CD14-positive monocyte (primary cell): ENCODE measurements at regions not wholly inside any gene's neighbourhood (a gene's known extent, or its start where the extent isn't known, plus 50 kb on each side); places are given as distances from the start of the nearest gene placed in this dataset.
A peak's percentile ranks its signal among the peaks of the same experiment; 100 is the strongest.

Source experiments
- DNase-seq, 3 donors: peaks; one replicate each; pipeline ENCODE4 v3.0.0-alpha.2; 2011 to 2022
- H2AFZ ChIP-seq: 2 replicates; pipeline ENCODE4 v1.6.0; 2012; ENCODE audit warnings: mild to moderate bottlenecking, low read depth, low read length, inconsistent platforms; ENCODE audit not compliant: insufficient read depth, poor library complexity, severe bottlenecking
- H3K27ac ChIP-seq, 2 donors: 1 replicate in 1 of 2; 2 replicates in 1 of 2; pipeline ENCODE4 v1.5.1; 2012 to 2013; ENCODE audit warnings: low read length in 2 of 2, control low read depth in 1 of 2, inconsistent platforms in 1 of 2, low read depth in 1 of 2, mild to moderate bottlenecking in 1 of 2
- H3K27me3 ChIP-seq, 2 donors: one replicate each; pipeline versions ENCODE4 v1.6.0 to v1.6.1; 2011 to 2013; ENCODE audit warnings: low read length in 2 of 2; ENCODE audit not compliant: control insufficient read depth in 2 of 2, insufficient read depth in 2 of 2
- H3K36me3 ChIP-seq, 2 donors: replicated peaks in 1 of 2; 1 replicate in 1 of 2; 2 replicates in 1 of 2; pipeline versions ENCODE4 v1.5.1 to v1.6.1; 2012 to 2013; ENCODE audit warnings: low read length in 2 of 2, control low read depth in 1 of 2, inconsistent platforms in 1 of 2, mild to moderate bottlenecking in 1 of 2; ENCODE audit not compliant: insufficient read depth in 2 of 2, control insufficient read depth in 1 of 2
- H3K4me1 ChIP-seq, 2 donors: 1 replicate in 1 of 2; 2 replicates in 1 of 2; pipeline versions ENCODE4 v1.5.1 to v1.6.1; 2012 to 2013; ENCODE audit warnings: low read length in 2 of 2, control low read depth in 1 of 2, inconsistent platforms in 1 of 2, mild to moderate bottlenecking in 1 of 2, moderate library complexity in 1 of 2; ENCODE audit not compliant: insufficient read depth in 2 of 2, control insufficient read depth in 1 of 2
- H3K4me2 ChIP-seq: replicated peaks from 2 replicates; pipeline ENCODE3; 2012; ENCODE audit warnings: low read length, moderate library complexity, mild to moderate bottlenecking; ENCODE audit not compliant: poor library complexity, severe bottlenecking; ENCODE audit errors: extremely low read depth
- H3K4me3 ChIP-seq, 3 experiments: fragments of 200-600 bp in 1 of 3; sonication (generic) in 1 of 3; replicated peaks in 1 of 3; 1 replicate in 2 of 3; 2 replicates in 1 of 3; pipeline ENCODE4 v1.5.1; 2011 to 2013; ENCODE audit warnings: low read length in 3 of 3, mild to moderate bottlenecking in 3 of 3, control low read depth in 2 of 3, low read depth in 2 of 3, inconsistent platforms in 1 of 3, moderate library complexity in 1 of 3
- H3K79me2 ChIP-seq: 2 replicates; pipeline ENCODE4 v1.6.0; 2012; ENCODE audit warnings: mild to moderate bottlenecking, control low read depth, inconsistent platforms, low read length, moderate library complexity; ENCODE audit not compliant: insufficient read depth
- H3K9ac ChIP-seq: 2 replicates; pipeline ENCODE4 v1.6.0; 2017; ENCODE audit warnings: low read length, mild to moderate bottlenecking; ENCODE audit not compliant: insufficient read depth, poor library complexity, severe bottlenecking
- H3K9me3 ChIP-seq, 2 donors: replicated peaks in 1 of 2; 1 replicate in 1 of 2; 2 replicates in 1 of 2; pipeline versions ENCODE4 v1.5.1 to v1.6.1; 2012 to 2013; ENCODE audit warnings: low read length in 2 of 2, control low read depth in 1 of 2; ENCODE audit not compliant: control insufficient read depth in 1 of 2, insufficient read depth in 1 of 2
- H4K20me1 ChIP-seq: 2 replicates; pipeline ENCODE4 v1.6.0; 2012; ENCODE audit warnings: mild to moderate bottlenecking, low read length, control low read depth, moderate library complexity; ENCODE audit not compliant: insufficient read depth
- H3K27ac Mint-ChIP-seq, 7 donors: one replicate each; pipeline ENCODE4 v1.8.0; 2020; ENCODE audit warnings: mild to moderate bottlenecking in 7 of 7, mixed read lengths in 7 of 7, moderate library complexity in 6 of 7, inconsistent platforms in 2 of 7
- H3K27me3 Mint-ChIP-seq, 3 donors: one replicate each; pipeline ENCODE4 v1.8.0; 2021 to 2022; ENCODE audit warnings: low read depth in 3 of 3, mild to moderate bottlenecking in 3 of 3, mixed read lengths in 3 of 3, moderate library complexity in 3 of 3, inconsistent platforms in 1 of 3
- H3K36me3 Mint-ChIP-seq, 2 donors: one replicate each; pipeline ENCODE4 v1.8.0; 2020; ENCODE audit warnings: mixed read lengths in 2 of 2, inconsistent platforms in 1 of 2, mild to moderate bottlenecking in 1 of 2
- H3K4me1 Mint-ChIP-seq: one replicate; pipeline ENCODE4 v1.8.0; 2020; ENCODE audit warnings: mild to moderate bottlenecking, mixed read lengths
- H3K4me3 Mint-ChIP-seq, 2 donors: one replicate each; pipeline ENCODE4 v1.8.0; 2020; ENCODE audit warnings: mild to moderate bottlenecking in 2 of 2, mixed read lengths in 2 of 2, moderate library complexity in 1 of 2
- H3K9me3 Mint-ChIP-seq, 7 donors: one replicate each; pipeline ENCODE4 v1.8.0; 2020 to 2022; ENCODE audit warnings: mixed read lengths in 7 of 7, mild to moderate bottlenecking in 6 of 7, moderate library complexity in 6 of 7, inconsistent platforms in 2 of 7
- CTCF ChIP-seq: fragments of 200-600 bp; IDR thresholded peaks from one replicate; pipeline ENCODE4 v1.8.0; 2022; ENCODE audit warnings: antibody characterized with exemption, mild to moderate bottlenecking
- WGBS: methylation state at CpG from one replicate; pipeline ENCODE4 v1.1.5; 2013; ENCODE audit warnings: missing lambda C conversion rate; ENCODE audit not compliant: insufficient coverage; 5-methylcytosine and 5-hydroxymethylcytosine counted together
- intact Hi-C, 2 donors: fragments of 100-400 bp; cut with micrococcal nuclease; formaldehyde crosslinking; loops; one replicate each; pipeline versions ENCODE4 v1.15.0 to v1.15.1; 2023

- intact Hi-C loops = no loop called here
- TF ChIP-seq CTCF = no peak
- Mint-ChIP-seq H3K4me1 (peaks cover 1% of the 10 kb centered on the region), H3K27me3 (peaks cover 2 to 7% (median 2%) of the 10 kb centered on the region in 3 donors), H3K4me3 (no peak overlapping the region), H3K36me3 (no peaks in the 10 kb centered on the region), H3K9me3 (peaks cover 0 to 9% (median 4%) of the 10 kb centered on the region in 7 donors), H3K27ac (no peak overlapping the region)
- Histone ChIP-seq H3K27me3 (no peaks in the 10 kb centered on the region), H4K20me1 (no peaks in the 10 kb centered on the region), H3K4me2 (no peak overlapping the region), H3K9me3 (peaks cover 0 to 9% of the 10 kb centered on the region in 2 donors), H2AFZ (no peak overlapping the region), H3K79me2 (no peaks in the 10 kb centered on the region), H3K9ac (no peak overlapping the region), H3K36me3 (no peaks in the 10 kb centered on the region), H3K4me3 (no peak overlapping the region), H3K27ac (no peak overlapping the region), H3K4me1 (no peaks in the 10 kb centered on the region)
- WGBS = 100% methylated on average over 3 of the region's 7 CpGs
- no peak for DNase-seq
Observed at GRCh38 chr7:36017111-36017510, 135.9 kb upstream of the EEPD1 start.

GRCh38 chr7:36018816-36019484 lies 134.1 kb upstream of the EEPD1 start:
- Mint-ChIP-seq H3K27me3 (peaks cover 2 to 7% (median 2%) of the 10 kb centered on the region in 3 donors), H3K36me3 (no peaks in the 10 kb centered on the region), H3K4me1 (peaks cover 5% of the 10 kb centered on the region), H3K4me3 (no peak overlapping the region), H3K27ac (peak overlapping the region in 1 of 7 donors; percentile 20), H3K9me3 (peaks cover 0 to 6% (median 3%) of the 10 kb centered on the region in 7 donors)
- DNase-seq = no peak
- peaks cover 0 to 7% of the 10 kb centered on the region in 2 donors for H3K9me3 ChIP-seq
- no peak overlapping the region for H3K27ac ChIP-seq
- H2AFZ ChIP-seq = no peak overlapping the region
- no peaks in the 10 kb centered on the region for H3K36me3 ChIP-seq
- WGBS = 100% methylated on average over 2 of the region's 7 CpGs
- TF ChIP-seq CTCF = no peak
- no peak overlapping the region for H3K9ac ChIP-seq
- no peaks in the 10 kb centered on the region for H3K27me3 ChIP-seq
- H3K4me2 ChIP-seq = no peak overlapping the region
- no peaks in the 10 kb centered on the region for H4K20me1 ChIP-seq
- H3K4me1 ChIP-seq = no peaks in the 10 kb centered on the region
- intact Hi-C loops = no loop called here
- H3K4me3 ChIP-seq = no peak overlapping the region
- no peaks in the 10 kb centered on the region for H3K79me2 ChIP-seq
